GM19463 (cell line): ENCODE measurements at regions not wholly inside any gene's neighbourhood (a gene's known extent, or its start where the extent isn't known, plus 50 kb on each side); places are given as distances from the start of the nearest gene placed in this dataset.

Source experiments
- ATAC-seq: cut with Tn5 transposase; IDR thresholded peaks from one replicate; pipeline ENCODE4 v1.9.1; 2021; ENCODE audit warnings: mild to moderate bottlenecking, moderate library complexity; ENCODE audit not compliant: unreplicated experiment

GRCh38 chr1:116322752-116323405 lies 50.2 kb upstream of the ATP1A1 start:
- ATAC-seq: no peak
